NCI-H1436 treated with DMSO at 0.1 percent for 48 hours (cell line): ENCODE measurements at regions not wholly inside any gene's neighbourhood (a gene's known extent, or its start where the extent isn't known, plus 50 kb on each side); places are given as distances from the start of the nearest gene placed in this dataset.

ENCODE experiments used
- DNase-seq: peaks from one replicate; lab custom pipeline; 2025; lab: John Stamatoyannopoulos, UW

- DNase-seq: no peak
These were observed 698.5 kb downstream of the OTOL1 start for GRCh38 chr3:162195147-162195546.

GRCh38 chr3:162196964-162197363, 700.4 kb downstream of the OTOL1 start:
- no peak for DNase-seq

- no peak for DNase-seq
These were observed 704.2 kb downstream of the OTOL1 start for GRCh38 chr3:162200836-162201235.

- DNase-seq: no peak
These were observed 710.0 kb downstream of the OTOL1 start for GRCh38 chr3:162206648-162207047.

- no peak for DNase-seq
These were observed 714.9 kb downstream of the OTOL1 start for GRCh38 chr3:162211470-162211869.

GRCh38 chr3:162213196-162213595, 716.6 kb downstream of the OTOL1 start:
- no peak for DNase-seq

- no peak for DNase-seq
These were observed 717.3 kb downstream of the OTOL1 start for GRCh38 chr3:162213956-162214355.

GRCh38 chr3:162217647-162218046, 721.0 kb downstream of the OTOL1 start:
- no peak for DNase-seq

- no peak for DNase-seq
These were observed 721.9 kb downstream of the OTOL1 start for GRCh38 chr3:162218479-162218878.

GRCh38 chr3:162224746-162225145, 728.1 kb downstream of the OTOL1 start:
- DNase-seq: no peak

- no peak for DNase-seq
These were observed 740.3 kb downstream of the OTOL1 start for GRCh38 chr3:162236949-162237348.

GRCh38 chr3:162250782-162251181, 754.2 kb downstream of the OTOL1 start:
- no peak for DNase-seq

- no peak for DNase-seq
These were observed 765.5 kb downstream of the OTOL1 start for GRCh38 chr3:162262129-162262528.

GRCh38 chr3:162263596-162263995, 767.0 kb downstream of the OTOL1 start:
- DNase-seq: no peak

- no peak for DNase-seq
These were observed 773.2 kb downstream of the OTOL1 start for GRCh38 chr3:162269636-162270458.

GRCh38 chr3:162274070-162274469, 777.5 kb downstream of the OTOL1 start:
- no peak for DNase-seq

- DNase-seq: no peak
These were observed 782.2 kb downstream of the OTOL1 start for GRCh38 chr3:162278834-162279233.

GRCh38 chr3:162285259-162285658, 788.7 kb downstream of the OTOL1 start:
- DNase-seq: no peak

GRCh38 chr3:162287600-162287999, 791.0 kb downstream of the OTOL1 start:
- DNase-seq: no peak

GRCh38 chr3:162292409-162292808, 795.8 kb downstream of the OTOL1 start:
- no peak for DNase-seq

GRCh38 chr3:162295323-162295983, 798.8 kb downstream of the OTOL1 start:
- no peak for DNase-seq

GRCh38 chr3:162302983-162303624, 806.5 kb downstream of the OTOL1 start:
- no peak for DNase-seq

GRCh38 chr3:162317046-162317445, 820.4 kb downstream of the OTOL1 start:
- no peak for DNase-seq
